ENCODE measurements at regions not wholly inside any gene's neighbourhood (a gene's known extent, or its start where the extent isn't known, plus 50 kb on each side); places are given as distances from the start of the nearest gene placed in this dataset.

DNA sequence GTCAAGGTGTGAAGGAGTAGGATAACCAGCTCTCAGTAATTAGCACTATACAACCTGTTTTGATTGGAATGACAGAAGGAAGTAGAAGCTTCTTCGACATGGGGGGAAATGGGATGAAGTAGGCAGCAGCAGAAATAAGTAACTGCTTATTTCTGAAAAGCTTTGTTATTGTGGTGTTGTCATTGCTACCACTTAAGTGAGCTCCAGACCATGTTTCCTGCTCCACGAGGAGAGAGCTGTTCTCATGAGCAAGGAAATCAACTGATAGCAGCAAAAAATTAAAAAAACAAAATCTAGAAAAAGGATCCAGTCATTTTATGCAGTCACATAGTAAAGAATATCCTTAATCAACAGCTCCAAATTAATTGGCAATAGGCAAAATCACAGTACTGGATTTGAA, 106.1 kb upstream of the TLL1 start:
- TF ChIP-seq, protein P1, sequence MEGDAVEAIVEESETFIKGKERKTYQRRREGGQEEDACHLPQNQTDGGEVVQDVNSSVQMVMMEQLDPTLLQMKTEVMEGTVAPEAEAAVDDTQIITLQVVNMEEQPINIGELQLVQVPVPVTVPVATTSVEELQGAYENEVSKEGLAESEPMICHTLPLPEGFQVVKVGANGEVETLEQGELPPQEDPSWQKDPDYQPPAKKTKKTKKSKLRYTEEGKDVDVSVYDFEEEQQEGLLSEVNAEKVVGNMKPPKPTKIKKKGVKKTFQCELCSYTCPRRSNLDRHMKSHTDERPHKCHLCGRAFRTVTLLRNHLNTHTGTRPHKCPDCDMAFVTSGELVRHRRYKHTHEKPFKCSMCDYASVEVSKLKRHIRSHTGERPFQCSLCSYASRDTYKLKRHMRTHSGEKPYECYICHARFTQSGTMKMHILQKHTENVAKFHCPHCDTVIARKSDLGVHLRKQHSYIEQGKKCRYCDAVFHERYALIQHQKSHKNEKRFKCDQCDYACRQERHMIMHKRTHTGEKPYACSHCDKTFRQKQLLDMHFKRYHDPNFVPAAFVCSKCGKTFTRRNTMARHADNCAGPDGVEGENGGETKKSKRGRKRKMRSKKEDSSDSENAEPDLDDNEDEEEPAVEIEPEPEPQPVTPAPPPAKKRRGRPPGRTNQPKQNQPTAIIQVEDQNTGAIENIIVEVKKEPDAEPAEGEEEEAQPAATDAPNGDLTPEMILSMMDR (IDR thresholded peaks at IDR 0.05; ENCODE audit: insufficient read depth, low read depth, low read length, missing control alignments): no peak
- no peak for DNase-seq (ENCODE audit: low read depth)
- no peak overlapping the region for H3K4me3 ChIP-seq (ENCODE audit: low read length)

DNA sequence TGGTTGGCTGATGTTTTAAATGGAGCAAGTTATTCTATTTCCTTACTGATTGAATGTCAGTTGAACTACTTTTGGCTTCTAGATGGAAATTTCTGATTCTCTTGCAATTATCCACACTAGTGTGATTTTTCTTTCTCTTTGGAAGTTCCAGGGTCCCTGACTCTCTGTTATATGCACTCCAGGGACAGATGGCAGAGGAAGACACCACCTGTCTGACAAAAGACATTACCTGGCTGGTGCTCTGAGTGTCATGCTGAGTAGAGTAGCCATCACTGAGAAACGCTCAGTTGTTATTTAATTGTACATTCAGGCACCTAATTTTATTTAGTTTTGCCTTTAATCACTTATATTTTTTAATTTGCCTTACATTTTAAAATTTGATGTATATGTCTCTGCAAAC, 105.4 kb upstream of the TLL1 start:
- DNase-seq (ENCODE audit: low read depth): no peak
- TF ChIP-seq, protein P1 (IDR thresholded peaks at IDR 0.05; ENCODE audit: insufficient read depth, low read depth, low read length, missing control alignments): no peak
- H3K4me3 ChIP-seq (ENCODE audit: low read length): no peak overlapping the region

DNA sequence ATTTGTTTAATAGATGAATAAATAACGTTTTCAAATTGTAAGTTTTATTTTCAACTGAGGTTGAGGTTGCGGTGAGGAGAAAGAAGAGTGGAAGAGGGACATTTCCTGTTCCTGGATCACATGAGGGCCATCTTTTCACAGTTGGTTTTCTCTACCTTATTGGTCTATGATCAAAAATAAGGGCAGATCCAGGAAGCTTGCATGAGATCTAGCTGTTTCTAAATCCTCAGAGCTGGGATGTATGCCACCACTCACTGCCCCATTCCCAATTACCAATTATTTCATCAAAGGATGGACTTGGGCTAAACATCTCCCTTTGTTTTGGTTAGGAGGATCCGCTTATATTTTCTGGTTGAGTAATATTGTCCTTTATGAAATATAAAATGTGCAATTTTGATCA, 104.8 kb upstream of the TLL1 start:
- TF ChIP-seq, protein P1 (IDR thresholded peaks at IDR 0.05; ENCODE audit: insufficient read depth, low read depth, low read length, missing control alignments): no peak
- H3K4me3 ChIP-seq (ENCODE audit: low read length): no peak overlapping the region
- DNase-seq (ENCODE audit: low read depth): no peak

DNA sequence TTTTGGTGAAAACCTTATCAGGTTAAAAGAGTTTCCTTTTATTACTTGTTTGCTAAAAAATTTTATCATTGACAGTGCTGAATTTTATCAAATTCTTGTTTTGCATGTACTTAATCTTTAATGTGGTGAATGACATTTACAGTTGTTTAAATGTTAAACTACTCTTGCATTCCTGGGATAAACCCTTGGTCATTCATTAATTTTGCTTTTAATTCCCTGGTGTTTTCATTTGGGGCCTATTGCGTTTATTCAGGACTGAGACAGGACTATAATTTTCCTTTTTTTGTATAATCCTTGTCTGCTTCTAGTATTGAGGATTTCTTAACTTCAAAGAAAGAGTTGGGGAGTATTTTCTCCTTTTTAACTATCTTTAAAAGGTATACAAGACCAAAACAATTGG, 98.7 kb upstream of the TLL1 start:
- no peak for DNase-seq (ENCODE audit: low read depth)
- TF ChIP-seq, protein P1 (IDR thresholded peaks at IDR 0.05; ENCODE audit: insufficient read depth, low read depth, low read length, missing control alignments): no peak
- no peak overlapping the region for H3K4me3 ChIP-seq (ENCODE audit: low read length)

DNA sequence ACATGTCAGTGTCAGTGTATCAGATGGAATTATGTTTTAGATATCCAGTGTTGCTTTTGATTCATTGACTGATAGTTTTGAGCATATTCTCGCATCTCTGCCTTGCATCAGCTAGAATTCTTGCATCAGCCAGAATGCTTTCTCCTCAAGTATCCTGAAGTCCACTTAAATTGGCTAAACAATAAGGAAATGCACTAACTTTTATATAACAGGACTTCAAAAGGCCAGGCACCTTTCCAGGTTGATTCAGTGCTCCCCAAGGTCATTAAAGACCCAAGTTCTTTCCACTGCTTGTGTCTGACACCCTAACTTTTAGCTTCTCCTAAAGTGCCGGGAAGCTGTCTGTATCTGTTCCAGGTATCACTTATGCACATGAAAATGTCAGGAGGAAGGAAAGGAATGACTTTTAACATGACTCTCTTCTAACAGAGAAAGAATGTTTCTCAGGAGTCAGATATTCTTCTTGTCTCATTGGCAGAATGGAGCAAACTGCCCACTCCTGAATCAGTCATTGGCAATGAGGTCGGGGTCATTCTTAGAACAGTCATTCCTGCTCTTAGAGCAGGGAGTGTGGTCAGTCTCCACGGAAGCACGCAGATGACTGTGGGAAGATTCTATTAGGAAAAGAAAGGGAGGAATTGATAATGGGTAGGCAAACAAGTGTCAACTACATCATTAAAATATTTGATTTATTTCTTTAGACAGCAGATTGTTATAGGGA, 92.9 kb upstream of the TLL1 start:
- DNase-seq (ENCODE audit: low read depth): no peak
- no peak overlapping the region for H3K4me3 ChIP-seq (ENCODE audit: low read length)
- TF ChIP-seq, protein P1 (IDR thresholded peaks at IDR 0.05; ENCODE audit: insufficient read depth, low read depth, low read length, missing control alignments): no peak

DNA sequence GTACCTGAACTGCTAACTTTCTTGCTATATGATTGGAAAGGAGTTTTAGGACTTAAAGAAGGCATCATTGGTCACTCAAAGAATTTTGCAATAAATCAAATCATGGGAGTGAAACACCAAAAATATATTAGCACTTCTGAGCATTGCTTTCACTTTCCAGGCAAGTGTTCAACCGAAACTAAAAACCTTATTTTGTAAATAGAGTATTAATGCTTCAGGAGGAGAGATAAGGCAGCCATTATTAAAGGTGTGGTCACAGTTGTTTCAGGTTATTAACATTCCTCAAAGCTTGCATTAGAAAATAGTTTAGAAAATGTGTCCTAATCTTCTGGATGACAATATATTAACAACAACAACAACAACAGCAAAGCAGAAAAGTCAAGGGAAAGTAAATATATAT, 92.3 kb upstream of the TLL1 start:
- H3K4me3 ChIP-seq (ENCODE audit: low read length): no peak overlapping the region
- DNase-seq (ENCODE audit: low read depth): no peak
- TF ChIP-seq, protein P1 (IDR thresholded peaks at IDR 0.05; ENCODE audit: insufficient read depth, low read depth, low read length, missing control alignments): no peak

DNA sequence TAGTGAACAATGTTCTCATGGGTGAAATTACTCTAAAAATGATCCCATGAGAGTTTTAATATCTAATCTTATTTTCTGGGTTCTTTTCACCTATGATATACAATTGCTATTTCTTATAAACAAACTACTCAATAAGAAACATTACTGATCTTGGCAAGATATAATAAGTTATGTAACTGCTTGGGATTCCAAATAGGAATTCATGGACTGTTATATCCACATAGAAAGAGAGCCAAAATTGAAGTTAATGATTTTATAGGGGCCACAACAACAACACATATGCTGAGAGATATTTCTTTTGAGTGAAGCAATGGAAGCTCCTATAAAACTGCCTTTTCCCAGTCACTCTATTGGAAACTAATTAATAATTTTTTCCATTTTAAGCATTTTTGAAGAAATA, 90.4 kb upstream of the TLL1 start:
- H3K4me3 ChIP-seq (ENCODE audit: low read length): no peak overlapping the region
- TF ChIP-seq, protein P1 (IDR thresholded peaks at IDR 0.05; ENCODE audit: insufficient read depth, low read depth, low read length, missing control alignments): no peak
- DNase-seq (ENCODE audit: low read depth): no peak
